ENCODE measurements at regions not wholly inside any gene's neighbourhood (a gene's known extent, or its start where the extent isn't known, plus 50 kb on each side); places are given as distances from the start of the nearest gene placed in this dataset.

DNA sequence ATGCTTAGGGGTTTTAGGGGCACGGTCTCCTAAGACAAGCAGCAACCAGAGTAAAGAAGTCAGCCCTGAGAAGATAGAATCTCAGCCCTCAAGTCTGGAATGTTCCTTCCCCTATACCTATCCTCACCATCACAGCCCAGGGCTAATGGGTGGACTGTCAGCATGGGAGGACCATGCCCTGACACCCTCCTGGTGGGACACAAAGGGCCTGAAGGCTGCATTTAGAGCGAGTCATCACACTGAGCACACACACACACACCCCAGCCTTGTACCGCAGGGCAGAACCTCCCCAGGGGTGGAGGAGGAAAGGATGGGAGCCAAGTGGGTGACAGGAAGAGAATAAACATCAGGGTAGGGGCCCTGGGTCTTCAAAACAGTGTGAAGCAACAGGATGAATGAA lies 174.8 kb upstream of the SERP2 start:
- no peak for DNase-seq (ENCODE audit: low read depth in 1 of 2, low spot score in 2 of 2)
- no peak overlapping the region for H3K14ac ChIP-seq (ENCODE audit: insufficient read length)
- H3K18ac ChIP-seq (ENCODE audit: extremely low read depth, low read length) = no peak overlapping the region
- no peak for FAIRE-seq
- no peaks in the 10 kb centered on the region for H3K27me3 ChIP-seq (replicated peaks in 1 of 4; ENCODE audit: control insufficient read depth in 3 of 4, extremely low read depth in 1 of 4, insufficient read depth in 3 of 4, low read length in 3 of 4)
- no peaks in the 10 kb centered on the region for H3K23me2 ChIP-seq (ENCODE audit: low read depth, low read length)
- H3K9ac ChIP-seq (replicated peaks in 1 of 4; ENCODE audit: extremely low read depth in 1 of 4, low read depth in 3 of 4, low read length in 3 of 4) = no peak overlapping the region
- no peak overlapping the region for H4K91ac ChIP-seq (replicated peaks; ENCODE audit: insufficient read length, low read length)
- POLR2A ChIA-PET (ENCODE audit: partially characterized antibody) = no interaction called here
- H3K4ac ChIP-seq (replicated peaks; ENCODE audit: insufficient read length, low read depth, low read length) = no peak overlapping the region
- no peak overlapping the region for H2BK12ac ChIP-seq (ENCODE audit: low read depth, low read length)
- no peaks in the 10 kb centered on the region for H3K9me3 ChIP-seq (ENCODE audit: insufficient read depth in 2 of 2, low read depth in 1 of 2, low read length in 1 of 2)
- no peak overlapping the region for H3K4me3 ChIP-seq (ENCODE audit: extremely low read depth in 1 of 4, insufficient read depth in 2 of 4, low read depth in 3 of 4, low read length in 4 of 4)
- 66% methylated on average over 2 of the region's 3 CpGs; no CpG with 5 or more reads in 1 of the 2 experiments for WGBS, 2 experiments (ENCODE audit: extremely low coverage in 1 of 2, insufficient coverage in 1 of 2, insufficient read length in 1 of 2, insufficient replicate concordance in 2 of 2, low coverage in 1 of 2, low lambda C conversion rate in 2 of 2, missing lambda C conversion rate in 1 of 2)
- H4K5ac ChIP-seq (ENCODE audit: insufficient read length, low read depth, low read length) = no peak overlapping the region
- H3K23ac ChIP-seq (ENCODE audit: insufficient read length) = no peak overlapping the region
- H2BK120ac ChIP-seq (replicated peaks; ENCODE audit: low read depth, low read length) = no peak overlapping the region
- TF ChIP-seq JUN (IDR thresholded peaks at IDR 0.05; ENCODE audit: low read depth, low read length) = no peak
- TF ChIP-seq, protein P1, sequence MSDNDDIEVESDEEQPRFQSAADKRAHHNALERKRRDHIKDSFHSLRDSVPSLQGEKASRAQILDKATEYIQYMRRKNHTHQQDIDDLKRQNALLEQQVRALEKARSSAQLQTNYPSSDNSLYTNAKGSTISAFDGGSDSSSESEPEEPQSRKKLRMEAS (IDR thresholded peaks at IDR 0.05) = no peak
- no peak for TF ChIP-seq EP300 (IDR thresholded peaks at IDR 0.05; ENCODE audit: borderline replicate concordance in 1 of 2, low read depth in 2 of 2, low read length in 2 of 2)
- TF ChIP-seq YY1 (IDR thresholded peaks at IDR 0.05; ENCODE audit: low read depth, low read length) = no peak
- TF ChIP-seq GTF2F1 (IDR thresholded peaks at IDR 0.05; ENCODE audit: borderline replicate concordance, low read depth, low read length) = no peak
- TF ChIP-seq KDM1A (IDR thresholded peaks at IDR 0.05; ENCODE audit: borderline replicate concordance, low read length) = no peak
- no peak for TF ChIP-seq CHD1 (IDR thresholded peaks at IDR 0.05; ENCODE audit: low read depth, low read length)
- no peak overlapping the region for H2AK5ac ChIP-seq (ENCODE audit: low read depth, low read length)
- H3K56ac ChIP-seq (replicated peaks; ENCODE audit: insufficient read length, low read depth, low read length) = no peak overlapping the region
- H4K20me1 ChIP-seq (replicated peaks in 1 of 2; ENCODE audit: control insufficient read depth in 1 of 2, insufficient read depth in 2 of 2, low read length in 2 of 2) = no peaks in the 10 kb centered on the region
- no peak overlapping the region for H3K27ac ChIP-seq (ENCODE audit: low read depth, low read length)
- H3K4me2 ChIP-seq (ENCODE audit: insufficient read depth in 1 of 2, low read depth in 2 of 2, low read length in 2 of 2) = no peak overlapping the region
- CTCF ChIA-PET (ENCODE audit: partially characterized antibody) = no interaction called here
- no peak overlapping the region for H2AFZ ChIP-seq (ENCODE audit: low read length)
- no peaks in the 10 kb centered on the region for H3K79me1 ChIP-seq (ENCODE audit: low read depth, low read length)
- no peak overlapping the region for H2BK15ac ChIP-seq (ENCODE audit: low read length)
- H2BK20ac ChIP-seq (ENCODE audit: low read length) = no peak overlapping the region
- H3K4me1 ChIP-seq (replicated peaks in 1 of 4; ENCODE audit: control insufficient read depth in 3 of 4, insufficient read depth in 4 of 4, low read length in 3 of 4) = no peaks in the 10 kb centered on the region; a peak in 1 of 7 replicates
- H3K79me2 ChIP-seq (ENCODE audit: control insufficient read depth in 1 of 2, insufficient read depth in 2 of 2, low read length in 2 of 2) = no peaks in the 10 kb centered on the region
- H4K8ac ChIP-seq (ENCODE audit: extremely low read depth, insufficient read depth, low read length) = no peak overlapping the region
- H2BK5ac ChIP-seq (ENCODE audit: low read depth, low read length) = no peak overlapping the region; the same call in 1 of the 2 replicates
- H3K36me3 ChIP-seq (ENCODE audit: control insufficient read depth in 2 of 4, insufficient read depth in 4 of 4, low read length in 3 of 4) = no peaks in the 10 kb centered on the region
